ENCODE measurements at regions not wholly inside any gene's neighbourhood (a gene's known extent, or its start where the extent isn't known, plus 50 kb on each side); places are given as distances from the start of the nearest gene placed in this dataset.

DNA sequence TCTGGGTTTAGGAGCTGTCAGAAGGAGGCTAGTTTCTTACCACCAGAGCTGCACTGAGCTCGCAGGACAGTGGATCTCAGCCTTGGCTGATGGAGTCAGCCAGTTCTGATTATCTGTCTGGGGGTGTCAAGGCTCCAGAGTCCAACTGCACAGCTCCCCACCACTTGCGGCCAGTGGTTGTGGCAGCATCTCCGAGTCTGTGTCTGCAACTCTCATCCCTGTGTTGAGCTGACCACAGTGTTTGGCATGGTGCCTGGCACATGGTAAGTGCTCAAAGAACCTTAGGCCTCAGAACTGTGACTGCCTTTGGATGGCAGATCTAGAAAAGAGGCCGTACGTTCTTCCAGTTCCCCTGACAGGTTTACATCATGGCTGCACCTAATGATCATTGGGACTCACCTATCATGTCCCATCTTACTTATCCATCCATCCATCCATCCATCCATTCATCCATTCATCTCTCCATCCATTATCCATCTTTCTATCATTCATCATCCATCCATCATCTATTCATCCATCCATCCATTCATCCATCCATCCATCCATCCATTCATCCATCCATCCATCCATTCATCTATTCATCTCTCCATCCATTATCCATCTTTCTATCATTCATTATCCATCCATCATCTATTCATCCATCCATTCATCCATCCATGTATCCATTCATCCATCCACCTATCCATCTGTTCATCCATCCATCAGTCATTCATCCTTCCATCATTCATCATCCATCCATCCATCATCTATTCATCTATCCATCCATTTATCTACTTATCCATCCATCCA, 114.5 kb downstream of the CRYAA start:
- H3K4me3 ChIP-seq (ENCODE audit: low read depth, low read length) = no peak overlapping the region
- DNase-seq (ENCODE audit: low read depth, low spot score) = no peak
- TF ChIP-seq, protein P1, sequence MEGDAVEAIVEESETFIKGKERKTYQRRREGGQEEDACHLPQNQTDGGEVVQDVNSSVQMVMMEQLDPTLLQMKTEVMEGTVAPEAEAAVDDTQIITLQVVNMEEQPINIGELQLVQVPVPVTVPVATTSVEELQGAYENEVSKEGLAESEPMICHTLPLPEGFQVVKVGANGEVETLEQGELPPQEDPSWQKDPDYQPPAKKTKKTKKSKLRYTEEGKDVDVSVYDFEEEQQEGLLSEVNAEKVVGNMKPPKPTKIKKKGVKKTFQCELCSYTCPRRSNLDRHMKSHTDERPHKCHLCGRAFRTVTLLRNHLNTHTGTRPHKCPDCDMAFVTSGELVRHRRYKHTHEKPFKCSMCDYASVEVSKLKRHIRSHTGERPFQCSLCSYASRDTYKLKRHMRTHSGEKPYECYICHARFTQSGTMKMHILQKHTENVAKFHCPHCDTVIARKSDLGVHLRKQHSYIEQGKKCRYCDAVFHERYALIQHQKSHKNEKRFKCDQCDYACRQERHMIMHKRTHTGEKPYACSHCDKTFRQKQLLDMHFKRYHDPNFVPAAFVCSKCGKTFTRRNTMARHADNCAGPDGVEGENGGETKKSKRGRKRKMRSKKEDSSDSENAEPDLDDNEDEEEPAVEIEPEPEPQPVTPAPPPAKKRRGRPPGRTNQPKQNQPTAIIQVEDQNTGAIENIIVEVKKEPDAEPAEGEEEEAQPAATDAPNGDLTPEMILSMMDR (IDR thresholded peaks at IDR 0.05; ENCODE audit: insufficient read depth, low read length, missing control alignments) = no peak
- ChIA-PET CTCF (no interaction called here), POLR2A (no interaction called here)

GRCh38 chr21:43282358-43283120, 113.7 kb downstream of the CRYAA start:
- CTCF ChIA-PET = no interaction called here

DNA sequence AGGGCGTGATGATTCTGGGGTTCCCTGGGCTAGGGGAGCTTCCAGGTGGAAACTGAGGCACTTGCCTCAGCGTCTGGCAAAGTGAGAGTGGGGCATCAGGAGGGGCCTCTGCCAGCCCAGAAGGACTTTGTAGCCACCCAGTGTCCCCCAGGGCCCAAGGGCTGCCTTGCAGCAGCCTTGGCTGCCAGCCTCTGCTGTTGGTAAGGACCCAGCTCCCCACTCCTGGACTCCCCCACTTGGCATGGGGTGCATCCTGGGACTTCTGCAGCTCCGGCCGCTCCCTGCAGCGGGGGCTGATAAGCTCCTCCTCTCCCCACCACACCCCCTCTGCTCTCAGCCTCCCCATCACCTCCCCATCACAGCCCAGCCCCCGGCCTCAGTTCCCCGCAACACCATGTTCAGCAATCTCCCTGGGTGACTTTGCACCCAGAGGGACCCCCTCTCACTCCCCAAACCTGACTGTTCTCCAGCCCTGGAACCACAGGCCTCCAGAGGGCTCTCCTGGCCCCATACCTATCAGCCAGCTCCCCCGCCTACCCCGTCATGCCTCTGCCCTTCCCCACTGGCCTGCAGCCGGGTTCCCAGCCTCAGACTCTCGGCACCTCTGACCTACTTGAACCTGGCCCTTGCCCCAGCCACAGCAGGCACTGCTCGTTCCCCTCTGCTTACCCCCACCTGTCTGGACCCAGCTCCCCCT, 113.0 kb downstream of the CRYAA start:
- POLR2A ChIA-PET = no interaction called here

More at GRCh38 chr21:43282358-43283120, 113.7 kb downstream of the CRYAA start:
- TF ChIP-seq, protein P1 (IDR thresholded peaks at IDR 0.05; ENCODE audit: insufficient read depth, low read length, missing control alignments) = no peak
- POLR2A ChIA-PET = no interaction called here
- no peak for DNase-seq (ENCODE audit: low read depth, low spot score)
- H3K4me3 ChIP-seq (ENCODE audit: low read depth, low read length) = no peak overlapping the region

DNA sequence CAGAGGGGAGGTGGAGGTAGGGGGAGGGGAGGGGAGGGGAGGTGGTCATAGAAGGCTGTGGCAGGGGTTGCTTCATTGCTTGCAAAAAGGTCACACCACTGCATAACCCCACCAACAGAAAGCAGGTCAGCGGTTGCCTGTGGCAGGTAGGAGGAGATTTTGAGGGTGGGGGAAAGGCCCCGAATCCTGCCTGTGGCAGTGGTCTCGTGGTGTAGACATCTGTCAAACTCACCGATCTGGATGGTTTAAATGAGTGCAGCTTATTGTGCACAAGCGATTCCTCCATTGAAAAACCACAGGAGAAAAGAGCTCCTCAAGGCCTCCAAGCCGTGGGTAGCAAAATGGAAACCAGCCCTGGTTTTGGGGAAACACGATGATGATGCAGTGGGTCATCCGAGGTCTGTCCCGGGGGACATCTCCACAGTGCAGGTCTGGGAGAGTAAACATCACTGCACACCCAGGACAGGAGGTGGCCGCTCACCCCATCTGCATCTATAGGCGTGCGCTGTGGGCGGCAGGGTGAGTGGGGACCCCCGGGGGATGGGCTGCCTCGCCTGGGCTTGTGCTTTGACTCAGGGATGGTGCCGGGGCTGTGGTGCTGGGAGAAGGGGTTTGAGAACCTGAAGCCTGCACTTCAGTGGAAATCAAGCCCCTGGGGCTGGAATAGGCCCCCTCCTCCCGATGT, 112.3 kb downstream of the CRYAA start:
- POLR2A ChIA-PET = no interaction called here
- CTCF ChIA-PET = no interaction called here
- TF ChIP-seq, protein P1 (IDR thresholded peaks at IDR 0.05; ENCODE audit: insufficient read depth, low read length, missing control alignments) = no peak
- no peak for DNase-seq (ENCODE audit: low read depth, low spot score)
- no peak overlapping the region for H3K4me3 ChIP-seq (ENCODE audit: low read depth, low read length)

More for the DNA sequence above, 113.0 kb downstream of the CRYAA start:
- CTCF ChIA-PET = no interaction called here
- TF ChIP-seq, protein P1 (IDR thresholded peaks at IDR 0.05; ENCODE audit: insufficient read depth, low read length, missing control alignments) = no peak
- no peak overlapping the region for H3K4me3 ChIP-seq (ENCODE audit: low read depth, low read length)
- no peak for DNase-seq (ENCODE audit: low read depth, low spot score)

GRCh38 chr21:43279578-43279894, 110.7 kb downstream of the CRYAA start:
- TF ChIP-seq, protein P1 (IDR thresholded peaks at IDR 0.05; ENCODE audit: insufficient read depth, low read length, missing control alignments) = no peak
- ChIA-PET POLR2A (no interaction called here), CTCF (no interaction called here)
- no peak for DNase-seq (ENCODE audit: low read depth, low spot score)
- H3K4me3 ChIP-seq (ENCODE audit: low read depth, low read length) = no peak overlapping the region
